Naive thymus-derived CD4-positive, alpha-beta T cell (primary cell): ENCODE measurements at regions not wholly inside any gene's neighbourhood (a gene's known extent, or its start where the extent isn't known, plus 50 kb on each side); places are given as distances from the start of the nearest gene placed in this dataset.
A peak's percentile ranks its signal among the peaks of the same experiment; 100 is the strongest.
"Not testable (repeated sequence)": the region's sequence is repeated elsewhere in the genome, so short reads cannot be mapped to it uniquely, and the experiment has no call there.

ENCODE experiments used
- ATAC-seq: fragments of 150-1000 bp; cut with Tn5 transposase; 2 replicates; pipeline ENCODE4 v1.10.0; 2021; ENCODE audit warnings: mild to moderate bottlenecking, moderate library complexity
- CTCF ChIA-PET: fragments of 350-600 bp; sonication (Branson Sonifier 250); formaldehyde crosslinking; loops from one replicate; lab custom pipeline; 2021; ENCODE audit warnings: antibody characterized with exemption; lab: Charles Lee
- POLR2A ChIA-PET: fragments of 350-600 bp; sonication (Branson Sonifier 250); formaldehyde crosslinking; loops from one replicate; lab custom pipeline; 2021; ENCODE audit warnings: antibody characterized with exemption, inconsistent platforms; lab: Charles Lee
- DNase-seq, 9 donors: peaks; one replicate each; pipeline versions ENCODE4 v3.0.0 to v3.0.0-alpha.2; 2020 to 2022; ENCODE audit warnings: mixed read lengths in 1 of 9
- H3K27ac ChIP-seq: one replicate; pipeline ENCODE4 v1.7.0; 2013; ENCODE audit warnings: mild to moderate bottlenecking, low read depth, low read length, moderate library complexity
- H3K27me3 ChIP-seq, 2 donors: one replicate each; pipeline ENCODE4 v1.7.0; 2013; ENCODE audit warnings: low read length in 2 of 2, mild to moderate bottlenecking in 2 of 2, moderate library complexity in 2 of 2; ENCODE audit not compliant: control insufficient read depth in 2 of 2, insufficient read depth in 2 of 2
- H3K36me3 ChIP-seq, 3 experiments: 1 replicate in 2 of 3; 2 replicates in 1 of 3; pipeline ENCODE4 v1.7.0; 2013; ENCODE audit warnings: low read length in 3 of 3, mild to moderate bottlenecking in 3 of 3, moderate library complexity in 1 of 3; ENCODE audit not compliant: insufficient read depth in 3 of 3, control insufficient read depth in 2 of 3
- H3K4me1 ChIP-seq, 2 donors: one replicate each; pipeline ENCODE4 v1.7.0; 2013; ENCODE audit warnings: low read length in 2 of 2, mild to moderate bottlenecking in 2 of 2, moderate library complexity in 1 of 2; ENCODE audit not compliant: control insufficient read depth in 2 of 2, insufficient read depth in 2 of 2
- H3K4me3 ChIP-seq: 2 replicates; pipeline ENCODE4 v1.7.0; 2013; ENCODE audit warnings: mild to moderate bottlenecking, low read length
- H3K9me3 ChIP-seq, 3 experiments: 1 replicate in 2 of 3; 2 replicates in 1 of 3; pipeline ENCODE4 v1.7.0; 2013; ENCODE audit warnings: low read length in 3 of 3; ENCODE audit not compliant: control insufficient read depth in 2 of 3
- H3K27ac Mint-ChIP-seq, 9 donors: one replicate each; pipeline ENCODE4 v1.8.0; 2020 to 2022; ENCODE audit warnings: mixed read lengths in 9 of 9, mild to moderate bottlenecking in 8 of 9, moderate library complexity in 5 of 9, inconsistent platforms in 2 of 9
- H3K27me3 Mint-ChIP-seq, 5 donors: one replicate each; pipeline ENCODE4 v1.8.0; 2021 to 2022; ENCODE audit warnings: mixed read lengths in 5 of 5, mild to moderate bottlenecking in 1 of 5
- H3K36me3 Mint-ChIP-seq, 5 donors: one replicate each; pipeline ENCODE4 v1.8.0; 2020 to 2022; ENCODE audit warnings: mixed read lengths in 5 of 5, mild to moderate bottlenecking in 3 of 5, inconsistent platforms in 1 of 5
- H3K4me1 Mint-ChIP-seq, 7 donors: one replicate each; pipeline ENCODE4 v1.8.0; 2020 to 2022; ENCODE audit warnings: mixed read lengths in 7 of 7, mild to moderate bottlenecking in 3 of 7, inconsistent platforms in 1 of 7
- H3K4me3 Mint-ChIP-seq, 10 donors: one replicate each; pipeline ENCODE4 v1.8.0; 2020 to 2022; ENCODE audit warnings: mild to moderate bottlenecking in 10 of 10, mixed read lengths in 10 of 10, moderate library complexity in 6 of 10, inconsistent platforms in 2 of 10
- H3K9me3 Mint-ChIP-seq, 11 donors: one replicate each; pipeline ENCODE4 v1.8.0; 2020 to 2022; ENCODE audit warnings: mixed read lengths in 11 of 11, mild to moderate bottlenecking in 4 of 11, inconsistent platforms in 1 of 11, moderate library complexity in 1 of 11
- intact Hi-C, 2 donors: fragments of 100-400 bp; cut with micrococcal nuclease; formaldehyde crosslinking; loops; one replicate each; pipeline ENCODE4 v1.15.1; 2023

GRCh38 chr10:28393956-28394568 is 91.2 kb upstream of the MPP7 start:
- Histone ChIP-seq H3K9me3 (no peaks in the 10 kb centered on the region), H3K4me1 (no peaks in the 10 kb centered on the region), H3K27ac (no peak overlapping the region), H3K4me3 (no peak overlapping the region), H3K36me3 (no peaks in the 10 kb centered on the region), H3K27me3 (no peaks in the 10 kb centered on the region)
- Mint-ChIP-seq H3K4me3 (no peak overlapping the region), H3K9me3 (peaks cover 0 to 1% (median 0%) of the 10 kb centered on the region in 11 donors), H3K36me3 (no peaks in the 10 kb centered on the region), H3K4me1 (peaks cover 0 to 6% (median 5%) of the 10 kb centered on the region in 7 donors), H3K27ac (peak overlapping the region in 2 of 9 donors; percentile 12 to 35), H3K27me3 (peaks cover 0 to 6% (median 0%) of the 10 kb centered on the region in 5 donors)
- ATAC-seq, result peak; percentile 87
- intact Hi-C loops, result loop anchor here in 1 of 2 donors (1.0 kb wide), 7 partner anchors 91 to 1024 kb away; partner anchors contain the start of gene MPP7
- ChIA-PET POLR2A (interaction anchor here (0.5 to 0.6 kb wide), 2 partner anchors 326 to 1020 kb away, joined by 3 to 4 read pairs; no protein-coding TSS in a partner anchor), CTCF (interaction anchor here (0.6 to 4.1 kb wide), 17 partner anchors 12 to 653 kb away, joined by 3 to 38 read pairs (median 4); partner anchors contain the start of gene MPP7)
- peak; percentile 36 to 70 (median 53) for DNase-seq

- ChIA-PET CTCF (no interaction called here), POLR2A (no interaction called here)
- no peaks in the 10 kb centered on the region for H3K36me3 Mint-ChIP-seq
- peaks cover 0 to 6% (median 3%) of the 10 kb centered on the region in 5 donors for H3K27me3 Mint-ChIP-seq
- H3K4me3 ChIP-seq, result no peak overlapping the region
- no peak overlapping the region for H3K27ac ChIP-seq
- DNase-seq (no peak), ATAC-seq (no peak)
- no peak overlapping the region for H3K27ac Mint-ChIP-seq
- H3K27me3 ChIP-seq, result no peaks in the 10 kb centered on the region
- no peaks in the 10 kb centered on the region for H3K9me3 ChIP-seq
- peaks cover 0 to 1% (median 0%) of the 10 kb centered on the region in 11 donors for H3K9me3 Mint-ChIP-seq
- H3K36me3 ChIP-seq, result no peaks in the 10 kb centered on the region
- H3K4me1 ChIP-seq, result no peaks in the 10 kb centered on the region
- intact Hi-C loops, result no loop called here
- no peak overlapping the region for H3K4me3 Mint-ChIP-seq
- H3K4me1 Mint-ChIP-seq, result peaks cover 0 to 6% (median 5%) of the 10 kb centered on the region in 7 donors
Observed at GRCh38 chr10:28396331-28396730, 93.5 kb upstream of the MPP7 start.

- H3K4me3 Mint-ChIP-seq, result no peak overlapping the region
- H3K9me3 ChIP-seq, result no peaks in the 10 kb centered on the region
- ChIA-PET POLR2A (no interaction called here), CTCF (interaction anchor here (0.7 kb wide), 1 partner anchor 158 kb away, joined by 3 read pairs; no protein-coding TSS in a partner anchor)
- no peaks in the 10 kb centered on the region for H3K4me1 ChIP-seq
- no peak overlapping the region for H3K27ac ChIP-seq
- no peaks in the 10 kb centered on the region for H3K27me3 ChIP-seq
- H3K4me3 ChIP-seq, result no peak overlapping the region
- DNase-seq (no peak), ATAC-seq (no peak)
- H3K9me3 Mint-ChIP-seq, result peaks cover 0 to 1% (median 0%) of the 10 kb centered on the region in 11 donors
- no peaks in the 10 kb centered on the region for H3K36me3 Mint-ChIP-seq
- intact Hi-C loops, result no loop called here
- H3K36me3 ChIP-seq, result no peaks in the 10 kb centered on the region
- peaks cover 0 to 6% (median 5%) of the 10 kb centered on the region in 7 donors for H3K4me1 Mint-ChIP-seq
- H3K27me3 Mint-ChIP-seq, result peaks cover 0 to 7% (median 4%) of the 10 kb centered on the region in 5 donors
- no peak overlapping the region for H3K27ac Mint-ChIP-seq
Observed at GRCh38 chr10:28397229-28397628, 94.4 kb upstream of the MPP7 start.

- H3K9me3 ChIP-seq, result no peaks in the 10 kb centered on the region
- ChIA-PET CTCF (no interaction called here), POLR2A (interaction anchor here (1.0 kb wide), 1 partner anchor 9 kb away, joined by 3 read pairs; no protein-coding TSS in a partner anchor)
- no peak overlapping the region for H3K27ac ChIP-seq
- Mint-ChIP-seq H3K4me1 (peaks cover 0 to 3% (median 0%) of the 10 kb centered on the region in 7 donors), H3K36me3 (no peaks in the 10 kb centered on the region), H3K9me3 (peaks cover 0 to 3% (median 0%) of the 10 kb centered on the region in 11 donors), H3K27me3 (peaks cover 0 to 8% (median 5%) of the 10 kb centered on the region in 5 donors), H3K4me3 (no peak overlapping the region), H3K27ac (no peak overlapping the region)
- H3K4me3 ChIP-seq, result no peak overlapping the region
- DNase-seq (no peak), ATAC-seq (no peak)
- H3K4me1 ChIP-seq, result no peaks in the 10 kb centered on the region
- no peaks in the 10 kb centered on the region for H3K36me3 ChIP-seq
- intact Hi-C loops, result no loop called here
- no peaks in the 10 kb centered on the region for H3K27me3 ChIP-seq
Observed at GRCh38 chr10:28400176-28400575, 97.3 kb upstream of the MPP7 start.

- intact Hi-C loops, result no loop called here
- Histone ChIP-seq H3K27me3 (no peaks in the 10 kb centered on the region), H3K9me3 (no peaks in the 10 kb centered on the region), H3K4me3 (no peak overlapping the region), H3K36me3 (no peaks in the 10 kb centered on the region), H3K4me1 (no peaks in the 10 kb centered on the region), H3K27ac (no peak overlapping the region)
- CTCF ChIA-PET, result no interaction called here
- DNase-seq (no peak), ATAC-seq (peak; percentile 81)
- Mint-ChIP-seq H3K4me3 (no peak overlapping the region), H3K9me3 (peaks cover 0 to 3% (median 0%) of the 10 kb centered on the region in 11 donors), H3K36me3 (no peaks in the 10 kb centered on the region), H3K27me3 (peaks cover 0 to 8% (median 2%) of the 10 kb centered on the region in 5 donors), H3K4me1 (peaks cover 0 to 3% (median 0%) of the 10 kb centered on the region in 7 donors), H3K27ac (no peak overlapping the region)
- POLR2A ChIA-PET, result no interaction called here
Observed at GRCh38 chr10:28400681-28401080, 97.8 kb upstream of the MPP7 start.

- H3K4me3 Mint-ChIP-seq, H3K36me3 ChIP-seq, H3K27ac Mint-ChIP-seq, H3K27ac ChIP-seq, H3K9me3 ChIP-seq, H3K9me3 Mint-ChIP-seq, H3K4me3 ChIP-seq, H3K4me1 ChIP-seq, H3K36me3 Mint-ChIP-seq, H3K4me1 Mint-ChIP-seq, H3K27me3 Mint-ChIP-seq, intact Hi-C loops, POLR2A ChIA-PET, CTCF ChIA-PET, DNase-seq, H3K27me3 ChIP-seq: not testable (repeated sequence)
- peak; percentile 64 for ATAC-seq
Observed at GRCh38 chr10:28402611-28403073, 99.8 kb upstream of the MPP7 start.
